ENCODE measurements at regions not wholly inside any gene's neighbourhood (a gene's known extent, or its start where the extent isn't known, plus 50 kb on each side); places are given as distances from the start of the nearest gene placed in this dataset.

GRCh38 chr10:44827431-44828006 is 83.6 kb upstream of the TMEM72 start:
- DNase-seq: no peak

GRCh38 chr10:44828508-44829142 is 82.5 kb upstream of the TMEM72 start:
- no peak for DNase-seq

- no peak for DNase-seq
Measured at GRCh38 chr10:44829426-44829825, 81.7 kb upstream of the TMEM72 start.

- no peak for DNase-seq
Measured at GRCh38 chr10:44830022-44830421, 81.1 kb upstream of the TMEM72 start.

- DNase-seq: no peak
Measured at GRCh38 chr10:44831581-44831980, 79.6 kb upstream of the TMEM72 start.

GRCh38 chr10:44832595-44833390 is 78.3 kb upstream of the TMEM72 start:
- DNase-seq: no peak

GRCh38 chr10:44834131-44834530 is 77.0 kb upstream of the TMEM72 start:
- DNase-seq: no peak

- no peak for DNase-seq
Measured at GRCh38 chr10:44835300-44835699, 75.8 kb upstream of the TMEM72 start.

GRCh38 chr10:44843484-44843883 is 67.7 kb upstream of the TMEM72 start:
- DNase-seq: no peak

- DNase-seq: no peak
Measured at GRCh38 chr10:44845361-44846175, 65.6 kb upstream of the TMEM72 start.

- DNase-seq: no peak
Measured at GRCh38 chr10:44847110-44847509, 64.0 kb upstream of the TMEM72 start.

GRCh38 chr10:44848211-44848610 is 62.9 kb upstream of the TMEM72 start:
- no peak for DNase-seq

GRCh38 chr10:44849936-44850335 is 61.2 kb upstream of the TMEM72 start:
- no peak for DNase-seq

- no peak for DNase-seq
Measured at GRCh38 chr10:44850356-44850934, 60.7 kb upstream of the TMEM72 start.

GRCh38 chr10:44851413-44851812 is 59.7 kb upstream of the TMEM72 start:
- no peak for DNase-seq

GRCh38 chr10:44851881-44852280 is 59.3 kb upstream of the TMEM72 start:
- no peak for DNase-seq

- DNase-seq: no peak
Measured at GRCh38 chr10:44853148-44853734, 57.9 kb upstream of the TMEM72 start.

GRCh38 chr10:44853796-44854195 is 57.3 kb upstream of the TMEM72 start:
- DNase-seq: no peak

GRCh38 chr10:44854693-44855350 is 56.3 kb upstream of the TMEM72 start:
- no peak for DNase-seq

- DNase-seq: no peak
Measured at GRCh38 chr10:44856696-44857095, 54.4 kb upstream of the TMEM72 start.

GRCh38 chr10:44857363-44858016 is 53.6 kb upstream of the TMEM72 start:
- no peak for DNase-seq

GRCh38 chr10:44858017-44858371 is 53.1 kb upstream of the TMEM72 start:
- DNase-seq: no peak
